A549 (cell line): ENCODE measurements at regions not wholly inside any gene's neighbourhood (a gene's known extent, or its start where the extent isn't known, plus 50 kb on each side); places are given as distances from the start of the nearest gene placed in this dataset.

Experiments
- CBX8 ChIP-seq: fragments of 200-600 bp; sonication (generic); IDR thresholded peaks from 2 replicates; pipeline ENCODE4 v1.6.1; 2016
- RARB ChIP-seq: fragments of 250-450 bp; sonication (Bioruptor Pico); IDR thresholded peaks from 2 replicates; pipeline ENCODE4 v1.8.0; 2021; ENCODE audit warnings: mild to moderate bottlenecking, moderate library complexity
- SREBF2 ChIP-seq: fragments of 450-650 bp; IDR thresholded peaks from 2 replicates; pipeline ENCODE4 v1.6.1; 2014; ENCODE audit warnings: mild to moderate bottlenecking, moderate library complexity
- TF ChIP-seq, protein P1 (sequence below): fragments of >200 bp; sonication (Bioruptor Twin); formaldehyde crosslinking; IDR thresholded peaks from 3 replicates; pipeline ENCODE4 v1.5.1; 2016
- TF ChIP-seq, protein P2 (sequence below): fragments of 450-650 bp; IDR thresholded peaks from 2 replicates; pipeline ENCODE4 v1.6.1; 2014; ENCODE audit warnings: antibody characterized with exemption

DNA sequence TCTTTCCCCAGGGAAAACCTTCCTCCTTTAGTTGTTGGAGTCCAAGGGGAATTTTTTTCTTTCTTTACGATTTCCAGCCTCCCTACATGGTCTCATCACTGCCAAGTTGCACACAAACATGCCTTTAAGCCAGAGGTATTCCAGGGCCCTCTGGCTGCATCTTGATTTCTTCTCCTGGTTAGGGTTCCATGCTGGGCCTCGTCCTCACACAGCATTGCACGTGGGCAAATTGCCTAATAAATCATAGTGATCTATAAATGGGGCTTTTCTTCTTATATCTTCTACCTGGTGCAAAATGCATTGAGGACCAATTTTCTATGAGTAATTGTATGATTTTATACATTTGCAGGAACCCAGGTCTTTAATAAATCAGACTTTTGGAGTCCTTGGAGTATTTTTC, 284.2 kb downstream of the C7orf25 start:
- TF ChIP-seq, protein P1, sequence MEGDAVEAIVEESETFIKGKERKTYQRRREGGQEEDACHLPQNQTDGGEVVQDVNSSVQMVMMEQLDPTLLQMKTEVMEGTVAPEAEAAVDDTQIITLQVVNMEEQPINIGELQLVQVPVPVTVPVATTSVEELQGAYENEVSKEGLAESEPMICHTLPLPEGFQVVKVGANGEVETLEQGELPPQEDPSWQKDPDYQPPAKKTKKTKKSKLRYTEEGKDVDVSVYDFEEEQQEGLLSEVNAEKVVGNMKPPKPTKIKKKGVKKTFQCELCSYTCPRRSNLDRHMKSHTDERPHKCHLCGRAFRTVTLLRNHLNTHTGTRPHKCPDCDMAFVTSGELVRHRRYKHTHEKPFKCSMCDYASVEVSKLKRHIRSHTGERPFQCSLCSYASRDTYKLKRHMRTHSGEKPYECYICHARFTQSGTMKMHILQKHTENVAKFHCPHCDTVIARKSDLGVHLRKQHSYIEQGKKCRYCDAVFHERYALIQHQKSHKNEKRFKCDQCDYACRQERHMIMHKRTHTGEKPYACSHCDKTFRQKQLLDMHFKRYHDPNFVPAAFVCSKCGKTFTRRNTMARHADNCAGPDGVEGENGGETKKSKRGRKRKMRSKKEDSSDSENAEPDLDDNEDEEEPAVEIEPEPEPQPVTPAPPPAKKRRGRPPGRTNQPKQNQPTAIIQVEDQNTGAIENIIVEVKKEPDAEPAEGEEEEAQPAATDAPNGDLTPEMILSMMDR, result no peak
- TF ChIP-seq, protein P2, sequence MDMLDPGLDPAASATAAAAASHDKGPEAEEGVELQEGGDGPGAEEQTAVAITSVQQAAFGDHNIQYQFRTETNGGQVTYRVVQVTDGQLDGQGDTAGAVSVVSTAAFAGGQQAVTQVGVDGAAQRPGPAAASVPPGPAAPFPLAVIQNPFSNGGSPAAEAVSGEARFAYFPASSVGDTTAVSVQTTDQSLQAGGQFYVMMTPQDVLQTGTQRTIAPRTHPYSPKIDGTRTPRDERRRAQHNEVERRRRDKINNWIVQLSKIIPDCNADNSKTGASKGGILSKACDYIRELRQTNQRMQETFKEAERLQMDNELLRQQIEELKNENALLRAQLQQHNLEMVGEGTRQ, result no peak
- no peak for TF ChIP-seq SREBF2
- TF ChIP-seq CBX8, result no peak
- TF ChIP-seq RARB (CRISPR knock-in tag), result no peak
